ENCODE measurements at regions not wholly inside any gene's neighbourhood (a gene's known extent, or its start where the extent isn't known, plus 50 kb on each side); places are given as distances from the start of the nearest gene placed in this dataset.

DNA sequence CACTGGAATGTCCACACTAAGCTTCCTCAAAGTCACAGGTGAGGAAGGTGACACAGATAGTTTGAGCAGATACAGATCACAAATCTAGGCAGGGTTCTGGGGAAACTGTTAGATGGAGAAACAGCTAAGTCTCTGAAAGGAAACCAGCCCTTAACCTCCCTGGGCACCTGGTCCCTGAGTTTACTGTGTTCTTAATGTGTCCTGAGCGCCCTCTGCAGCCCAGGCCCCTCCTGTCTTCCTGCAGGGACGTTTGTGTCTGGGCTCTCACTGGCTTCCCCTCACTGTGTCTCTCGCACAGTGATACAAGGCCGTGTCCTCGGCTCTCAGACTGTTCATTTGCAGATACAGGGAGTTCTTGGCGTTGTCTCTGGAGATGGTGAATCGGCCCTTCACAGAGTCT lies 684.3 kb downstream of the TMEM121 start:
- DNase-seq (ENCODE audit: low read depth), result no peak
- TF ChIP-seq, protein P1, sequence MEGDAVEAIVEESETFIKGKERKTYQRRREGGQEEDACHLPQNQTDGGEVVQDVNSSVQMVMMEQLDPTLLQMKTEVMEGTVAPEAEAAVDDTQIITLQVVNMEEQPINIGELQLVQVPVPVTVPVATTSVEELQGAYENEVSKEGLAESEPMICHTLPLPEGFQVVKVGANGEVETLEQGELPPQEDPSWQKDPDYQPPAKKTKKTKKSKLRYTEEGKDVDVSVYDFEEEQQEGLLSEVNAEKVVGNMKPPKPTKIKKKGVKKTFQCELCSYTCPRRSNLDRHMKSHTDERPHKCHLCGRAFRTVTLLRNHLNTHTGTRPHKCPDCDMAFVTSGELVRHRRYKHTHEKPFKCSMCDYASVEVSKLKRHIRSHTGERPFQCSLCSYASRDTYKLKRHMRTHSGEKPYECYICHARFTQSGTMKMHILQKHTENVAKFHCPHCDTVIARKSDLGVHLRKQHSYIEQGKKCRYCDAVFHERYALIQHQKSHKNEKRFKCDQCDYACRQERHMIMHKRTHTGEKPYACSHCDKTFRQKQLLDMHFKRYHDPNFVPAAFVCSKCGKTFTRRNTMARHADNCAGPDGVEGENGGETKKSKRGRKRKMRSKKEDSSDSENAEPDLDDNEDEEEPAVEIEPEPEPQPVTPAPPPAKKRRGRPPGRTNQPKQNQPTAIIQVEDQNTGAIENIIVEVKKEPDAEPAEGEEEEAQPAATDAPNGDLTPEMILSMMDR (IDR thresholded peaks at IDR 0.05; ENCODE audit: control insufficient read depth, extremely low read depth, insufficient read depth), result peak; percentile 20
- no peak overlapping the region for H3K4me3 ChIP-seq (ENCODE audit: low read depth, low read length)

- H3K4me3 ChIP-seq (ENCODE audit: low read depth, low read length), result no peak overlapping the region
- DNase-seq (ENCODE audit: low read depth), result no peak
- TF ChIP-seq, protein P1 (IDR thresholded peaks at IDR 0.05; ENCODE audit: control insufficient read depth, extremely low read depth, insufficient read depth), result no peak
Observed at GRCh38 chr14:106211334-106211900, 685.0 kb downstream of the TMEM121 start.

DNA sequence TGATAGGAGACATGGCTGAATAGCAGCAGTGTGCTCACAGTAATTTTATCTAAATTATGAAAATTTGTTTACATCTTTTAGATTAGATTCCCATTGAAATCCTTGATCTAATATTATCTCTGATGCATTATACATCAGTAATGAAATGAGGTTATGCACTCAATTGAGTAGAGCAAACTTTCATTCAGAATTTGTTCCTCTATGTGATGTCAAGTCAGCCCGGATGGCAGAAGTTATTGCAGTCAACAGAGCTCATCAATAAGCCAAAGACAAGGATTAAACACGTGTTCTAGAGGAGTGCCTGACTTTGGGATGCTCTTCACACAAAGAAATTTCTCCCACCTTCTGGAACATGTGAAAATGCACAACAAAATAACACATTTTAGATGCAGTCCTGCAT lies 688.8 kb downstream of the TMEM121 start:
- TF ChIP-seq, protein P1 (IDR thresholded peaks at IDR 0.05; ENCODE audit: control insufficient read depth, extremely low read depth, insufficient read depth), result no peak
- no peak for DNase-seq (ENCODE audit: low read depth)
- no peak overlapping the region for H3K4me3 ChIP-seq (ENCODE audit: low read depth, low read length)

- DNase-seq (ENCODE audit: low read depth), result no peak
- TF ChIP-seq, protein P1 (IDR thresholded peaks at IDR 0.05; ENCODE audit: control insufficient read depth, extremely low read depth, insufficient read depth), result no peak
- H3K4me3 ChIP-seq (ENCODE audit: low read depth, low read length), result no peak overlapping the region
Observed at GRCh38 chr14:106216679-106217078, 690.3 kb downstream of the TMEM121 start.

- no peak overlapping the region for H3K4me3 ChIP-seq (ENCODE audit: low read depth, low read length)
- TF ChIP-seq, protein P1 (IDR thresholded peaks at IDR 0.05; ENCODE audit: control insufficient read depth, extremely low read depth, insufficient read depth), result no peak
Observed at GRCh38 chr14:106218174-106218573, 691.8 kb downstream of the TMEM121 start.

GRCh38 chr14:106222311-106222710 lies 695.9 kb downstream of the TMEM121 start:
- TF ChIP-seq, protein P1 (IDR thresholded peaks at IDR 0.05; ENCODE audit: control insufficient read depth, extremely low read depth, insufficient read depth), result no peak
- no peak overlapping the region for H3K4me3 ChIP-seq (ENCODE audit: low read depth, low read length)
- no peak for DNase-seq (ENCODE audit: low read depth)

More at GRCh38 chr14:106218174-106218573, 691.8 kb downstream of the TMEM121 start:
- no peak for DNase-seq (ENCODE audit: low read depth)

DNA sequence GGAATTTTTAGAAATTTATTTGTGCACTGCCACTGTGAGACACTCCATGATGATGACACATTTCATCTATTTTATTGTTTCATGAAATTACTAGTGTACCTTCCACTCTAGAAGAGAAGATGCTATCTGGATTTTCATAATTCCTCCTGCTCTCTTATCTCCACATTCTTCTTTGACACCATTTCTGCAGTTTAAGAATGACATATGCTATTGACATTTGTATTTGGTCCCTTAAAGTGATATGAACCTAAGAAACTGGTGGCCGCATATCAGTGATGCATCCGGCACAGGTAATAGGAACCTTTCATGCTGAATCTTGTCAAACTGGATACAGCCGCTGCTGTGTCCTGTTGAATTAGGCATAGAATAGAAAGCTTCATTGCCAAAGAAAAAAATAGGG lies 696.3 kb downstream of the TMEM121 start:
- H3K4me3 ChIP-seq (ENCODE audit: low read depth, low read length), result no peak overlapping the region
- no peak for DNase-seq (ENCODE audit: low read depth)
- TF ChIP-seq, protein P1 (IDR thresholded peaks at IDR 0.05; ENCODE audit: control insufficient read depth, extremely low read depth, insufficient read depth), result no peak
